ENCODE measurements at regions not wholly inside any gene's neighbourhood (a gene's known extent, or its start where the extent isn't known, plus 50 kb on each side); places are given as distances from the start of the nearest gene placed in this dataset.
"Not testable (repeated sequence)": the region's sequence is repeated elsewhere in the genome, so short reads cannot be mapped to it uniquely, and the experiment has no call there.

DNA sequence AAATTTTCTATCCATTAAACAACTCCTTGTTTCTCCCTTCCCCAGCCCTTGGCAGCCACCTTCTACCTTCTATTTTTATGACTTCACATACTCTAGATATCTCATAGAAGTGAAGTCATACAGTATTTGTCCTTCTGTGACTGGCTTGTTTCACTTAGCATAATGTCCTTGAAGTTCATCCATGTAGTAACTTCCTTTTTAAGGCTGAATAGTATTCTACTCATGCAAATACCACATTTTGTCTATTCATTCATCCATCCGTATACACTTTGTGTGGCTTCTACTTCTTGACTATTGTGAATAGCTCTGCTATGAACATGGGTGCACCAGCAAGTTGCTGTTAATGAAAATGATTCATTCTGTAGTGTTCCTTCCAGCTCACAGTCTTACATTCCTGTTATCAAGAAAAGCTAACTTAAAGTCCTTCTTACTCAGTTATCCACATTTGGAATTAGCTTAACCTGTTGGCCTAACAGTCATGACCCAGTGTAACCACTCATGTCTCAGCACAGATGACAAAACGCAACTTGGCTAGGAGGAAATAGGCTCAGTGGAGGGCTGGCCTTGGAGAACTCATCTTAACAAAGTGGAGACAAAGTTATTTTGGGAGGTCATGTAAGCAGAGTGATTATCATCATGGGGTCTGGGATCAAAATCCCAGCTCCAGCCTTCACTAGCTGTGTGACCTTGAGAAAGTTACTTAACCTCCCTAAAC is 129.7 kb upstream of the MAP3K1 start:
- no peak for DNase-seq

DNA sequence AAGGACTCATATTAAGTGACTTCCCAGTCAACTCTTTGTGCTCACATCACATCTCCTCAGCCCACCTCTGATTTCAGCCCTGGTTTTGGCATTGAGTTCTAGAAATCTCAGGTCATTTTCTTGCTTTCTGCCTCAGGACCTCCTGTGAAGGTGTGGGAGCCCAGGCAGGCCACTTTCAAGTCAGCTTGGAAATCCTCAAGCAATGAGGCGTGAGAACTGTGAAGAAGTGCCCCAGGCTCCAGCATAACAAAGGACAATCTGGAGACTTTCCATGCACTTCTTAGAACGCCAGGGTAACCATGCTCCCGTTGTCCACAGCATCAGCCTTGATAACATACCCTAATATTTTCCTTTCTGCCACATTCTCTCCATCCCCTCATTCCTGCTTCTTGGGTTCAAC is 131.2 kb upstream of the MAP3K1 start:
- DNase-seq = no peak

DNA sequence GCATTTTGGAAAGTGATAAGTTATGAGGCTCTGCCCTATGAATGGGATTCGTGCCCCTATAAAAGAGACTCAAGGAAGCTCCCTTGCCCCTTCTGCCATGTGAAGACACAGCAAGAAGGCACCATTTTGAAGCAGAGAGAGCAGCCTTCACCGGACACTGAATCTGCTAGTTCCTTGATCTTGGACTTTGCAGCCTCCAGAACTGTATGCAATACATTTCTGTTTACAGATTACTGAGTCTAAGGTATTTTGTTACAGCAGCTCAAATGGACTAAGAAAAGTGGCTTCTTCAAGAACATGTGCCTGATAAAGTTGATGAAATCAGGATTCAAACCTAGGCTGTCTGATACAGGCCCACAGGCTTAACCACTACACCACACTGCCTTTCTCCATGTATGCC is 131.6 kb upstream of the MAP3K1 start:
- no peak for DNase-seq

DNA sequence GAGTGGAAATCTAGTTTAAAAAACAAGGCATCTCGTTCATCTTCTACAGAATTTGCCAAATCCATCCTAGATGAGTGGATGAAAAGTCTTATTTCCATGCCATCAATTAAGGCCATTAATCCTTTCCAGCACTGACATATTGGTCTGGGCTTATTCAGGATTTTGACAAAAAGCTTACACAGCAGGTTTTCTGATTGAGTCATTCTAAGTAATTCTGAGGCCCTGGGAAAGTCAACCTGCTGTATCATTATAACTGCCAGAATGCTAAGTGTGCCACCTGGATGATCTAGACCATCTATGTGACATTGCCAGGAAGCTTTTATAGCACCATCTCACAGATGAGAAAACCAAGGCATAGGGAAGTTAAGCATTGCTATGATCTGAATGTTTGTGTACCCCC is 132.1 kb upstream of the MAP3K1 start:
- no peak for DNase-seq

DNA sequence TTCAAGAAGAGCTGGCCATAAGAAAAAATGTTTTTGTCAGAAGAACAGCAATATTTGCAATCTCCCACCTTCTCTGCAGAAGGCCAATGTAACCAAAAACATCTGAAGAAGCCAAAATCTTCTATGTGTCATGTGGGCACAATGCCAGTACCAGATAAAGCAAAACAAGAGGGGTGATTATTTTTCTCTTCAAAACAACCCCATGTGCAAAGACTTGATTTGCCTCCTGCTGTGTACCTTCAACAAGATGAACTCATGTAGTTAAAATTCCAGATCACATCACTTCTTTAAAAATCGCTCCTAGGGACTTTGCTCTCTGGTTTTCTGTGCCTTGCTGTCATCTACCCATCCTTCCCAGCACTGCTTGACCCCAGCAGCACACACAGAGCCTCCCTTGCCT is 134.0 kb upstream of the MAP3K1 start:
- peak; percentile 19 for DNase-seq

DNA sequence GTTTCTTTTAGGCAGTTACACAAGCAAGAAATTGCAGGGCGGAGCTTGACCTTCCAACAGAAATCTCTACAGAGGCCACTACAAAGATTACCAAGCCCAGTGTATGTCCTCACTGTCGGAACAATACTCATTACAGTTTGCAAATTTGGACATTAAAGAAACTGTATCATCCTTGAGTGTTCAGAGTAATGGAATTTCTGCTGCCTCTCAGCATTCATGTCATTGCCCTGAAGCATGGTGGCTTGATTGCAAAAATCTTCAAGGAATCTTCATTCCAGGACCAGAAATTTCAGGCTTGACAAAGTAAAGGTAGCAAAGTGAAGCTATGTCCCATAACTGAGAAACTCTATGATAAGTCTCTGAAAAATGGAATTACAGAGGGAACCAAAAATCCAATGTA is 134.6 kb upstream of the MAP3K1 start:
- no peak for DNase-seq

DNA sequence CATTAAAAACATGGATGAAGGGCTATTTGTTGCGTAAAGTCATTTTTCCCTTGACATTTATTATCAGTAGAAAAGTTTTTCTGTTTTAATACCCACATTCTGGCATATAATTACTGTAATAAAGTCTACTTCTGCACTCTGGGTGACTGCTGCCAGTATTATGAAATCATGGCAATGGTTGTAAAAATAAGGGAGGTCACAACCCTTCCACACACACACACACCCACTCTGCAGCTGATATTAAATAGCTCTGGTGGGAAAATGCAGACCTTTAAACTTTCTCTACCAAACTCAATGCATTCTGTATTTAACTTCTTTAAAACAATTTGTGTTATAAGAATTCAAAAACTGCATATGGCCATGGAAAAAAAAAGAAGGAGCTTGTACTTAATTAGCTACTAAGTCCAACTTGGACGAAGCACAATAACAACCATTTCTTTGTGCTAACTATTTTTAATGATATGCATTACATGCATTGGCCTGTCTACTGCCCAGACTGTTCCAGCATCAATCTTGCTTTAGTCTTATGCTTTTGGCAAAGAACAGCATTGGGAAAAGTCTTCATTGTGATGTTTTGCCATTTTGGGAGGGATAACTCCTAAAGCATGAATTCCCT is 137.6 kb upstream of the MAP3K1 start:
- DNase-seq = no peak

DNA sequence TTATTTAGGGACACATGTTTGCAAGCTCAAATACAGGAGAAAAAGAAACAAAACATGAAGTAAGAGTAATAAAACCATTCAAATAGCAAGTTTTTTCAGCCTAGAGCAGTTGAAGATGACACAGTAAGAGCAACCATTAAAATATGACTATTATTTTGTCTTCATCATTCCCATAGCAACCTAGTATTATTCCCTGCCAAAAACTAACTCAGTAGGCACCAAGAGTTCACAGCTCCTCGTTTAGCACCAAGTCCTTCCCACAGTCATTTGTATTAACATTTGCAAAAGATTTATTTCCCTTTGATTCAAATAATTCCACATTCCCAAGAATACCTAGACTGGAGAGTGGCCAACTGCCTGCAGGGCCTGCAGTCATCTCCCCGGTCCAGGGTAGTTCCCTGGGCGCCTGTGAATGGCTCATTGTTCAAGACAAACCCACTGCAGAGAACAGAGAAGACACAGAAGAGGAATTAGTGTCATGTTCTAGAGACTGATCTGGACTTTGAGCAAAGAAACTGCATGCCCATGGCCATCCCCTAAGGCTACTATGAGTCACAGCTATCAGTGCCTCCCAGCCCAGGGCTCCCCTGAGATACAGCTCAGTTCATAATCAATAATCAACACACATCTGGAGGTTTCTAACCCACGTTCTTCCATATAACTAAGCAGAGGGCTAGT is 139.1 kb upstream of the MAP3K1 start:
- no peak for DNase-seq

DNA sequence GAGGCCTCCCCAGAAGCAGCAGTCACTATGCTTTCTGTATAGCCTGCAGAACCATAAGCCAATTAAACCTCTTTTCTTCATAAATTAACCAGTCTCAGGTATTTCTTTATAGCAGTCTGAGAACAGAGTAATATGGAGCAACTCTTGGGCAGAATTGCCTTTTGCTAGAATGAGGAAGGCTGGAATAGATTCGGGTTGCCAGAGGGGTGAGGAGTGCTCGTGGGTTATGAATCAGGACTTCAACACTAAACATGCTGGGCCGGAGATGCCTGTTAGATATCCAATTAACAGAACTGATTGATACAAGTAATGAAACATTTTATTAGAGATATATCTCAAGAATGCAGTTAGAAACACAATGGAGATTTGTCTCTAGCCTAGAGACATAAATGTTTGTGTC is 140.9 kb upstream of the MAP3K1 start:
- no peak for DNase-seq

DNA sequence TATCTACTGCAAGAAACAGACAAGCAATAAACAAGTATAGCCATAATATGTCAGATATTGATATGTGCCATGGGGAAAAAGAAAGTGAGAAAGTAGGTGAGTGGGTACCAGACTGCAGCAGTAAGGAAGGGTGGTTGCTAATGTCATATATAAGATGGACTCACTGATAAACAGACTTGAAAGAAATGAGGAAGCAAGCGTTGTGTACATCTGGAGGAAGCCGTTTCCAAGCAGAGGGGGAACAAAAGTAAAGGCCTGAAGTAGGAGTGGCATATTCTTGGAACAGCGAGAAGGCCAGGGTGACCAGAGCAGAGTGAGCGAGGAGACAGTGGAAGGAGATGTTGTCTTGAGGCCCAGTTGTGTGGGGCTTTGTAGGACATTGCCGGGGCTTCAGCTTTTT is 142.2 kb upstream of the MAP3K1 start:
- no peak for DNase-seq

DNA sequence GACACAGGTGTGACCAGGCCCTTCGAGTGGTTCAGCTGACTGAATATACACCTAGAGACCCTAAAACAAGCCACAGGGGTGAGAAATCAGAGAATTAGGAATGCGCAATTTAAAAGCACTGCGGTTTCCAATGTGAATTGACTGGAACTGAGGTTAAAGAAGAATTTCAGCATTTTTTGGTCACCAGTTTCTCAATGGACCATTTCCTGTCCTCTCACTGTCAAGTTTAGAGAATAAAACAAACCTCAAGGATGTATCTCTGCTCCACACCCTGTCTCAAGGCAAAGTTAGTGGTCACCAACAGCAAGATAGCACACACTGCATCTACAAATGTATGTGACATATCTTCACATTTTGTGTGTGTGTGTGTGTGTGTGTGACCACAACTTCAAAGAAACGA is 143.8 kb upstream of the MAP3K1 start:
- DNase-seq = no peak

DNA sequence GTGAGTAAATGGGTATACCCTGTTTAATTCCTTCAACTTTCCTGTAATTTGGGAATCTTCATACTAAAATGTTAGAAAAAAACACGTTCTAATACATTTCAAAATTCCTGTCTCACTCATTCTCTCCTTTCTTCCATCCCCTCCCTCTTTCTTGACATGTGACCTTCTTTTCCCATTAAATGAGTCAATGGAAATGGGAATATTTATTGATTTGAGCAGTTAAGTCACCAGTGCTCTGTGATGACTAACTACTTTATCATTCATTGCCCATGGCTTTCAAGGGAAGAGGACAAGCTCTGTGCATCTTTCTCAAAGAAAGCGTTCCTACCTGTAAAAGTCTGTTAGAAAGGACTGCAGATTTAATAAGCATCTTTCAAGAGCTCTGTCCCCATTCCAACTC is 144.4 kb upstream of the MAP3K1 start:
- DNase-seq = no peak

DNA sequence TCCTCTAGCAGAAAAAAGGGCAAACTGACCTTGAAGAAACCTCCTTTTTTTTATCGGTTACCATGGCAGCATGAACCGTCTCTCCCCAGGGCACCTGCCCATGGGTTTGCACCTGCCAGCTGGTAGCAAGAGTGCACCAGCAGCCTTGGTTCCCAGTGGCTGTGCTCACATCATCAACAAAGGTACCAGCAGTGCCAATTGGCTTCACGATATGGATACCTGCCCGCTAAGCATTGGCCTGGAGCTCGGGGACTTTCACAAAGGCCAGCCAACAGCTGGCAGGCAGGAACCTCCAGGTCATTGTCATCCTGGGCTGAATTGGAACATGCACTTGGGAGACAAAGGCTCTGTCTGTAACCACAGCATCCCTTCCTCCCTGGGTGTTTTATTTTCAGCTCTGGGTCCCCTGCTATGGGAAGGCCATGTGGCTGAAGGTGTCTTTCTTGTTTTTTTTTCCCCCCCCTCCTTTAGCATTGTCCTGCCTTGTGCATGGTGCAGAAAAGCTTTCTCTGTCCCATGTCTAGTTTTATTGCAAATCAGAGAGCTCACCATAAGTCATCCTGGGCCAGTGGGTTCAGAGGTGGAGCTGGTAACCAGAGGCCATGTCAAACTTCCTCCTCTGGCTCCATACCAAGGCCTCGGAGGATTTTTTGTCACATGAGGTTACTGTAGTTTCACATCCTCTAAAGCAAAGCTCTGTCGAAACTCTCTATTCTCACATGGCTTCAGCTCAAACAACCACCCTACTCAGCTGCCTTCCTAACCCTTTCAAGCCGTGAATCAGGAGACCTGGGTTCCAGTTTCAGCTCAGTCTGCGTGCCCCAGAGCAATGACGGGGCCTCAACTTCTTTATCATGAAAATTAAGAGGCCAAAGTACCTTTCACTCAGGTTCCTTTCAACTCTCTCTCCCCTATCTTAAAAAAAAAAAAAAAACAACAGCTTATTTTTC is 145.5 kb upstream of the MAP3K1 start:
- DNase-seq = peak; percentile 98

DNA sequence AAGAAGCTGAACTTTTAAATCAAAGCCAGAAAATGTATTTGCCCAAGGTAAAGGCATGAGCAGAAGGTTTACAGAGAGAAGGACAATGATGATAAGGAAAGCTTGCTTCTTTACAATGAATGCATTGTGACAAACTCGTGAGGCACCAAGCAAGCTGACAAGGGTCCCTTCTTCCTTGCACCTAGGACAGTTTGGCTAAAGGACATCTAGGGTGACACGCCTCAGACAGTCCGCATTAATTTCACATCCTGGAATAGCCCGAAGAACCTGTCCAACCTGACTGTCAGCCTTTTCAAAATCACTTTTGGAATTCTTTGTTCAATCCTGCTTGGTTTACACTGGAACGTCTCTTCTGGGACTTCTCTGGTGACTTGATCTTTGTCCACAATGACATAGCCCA is 146.4 kb upstream of the MAP3K1 start:
- DNase-seq = no peak

DNA sequence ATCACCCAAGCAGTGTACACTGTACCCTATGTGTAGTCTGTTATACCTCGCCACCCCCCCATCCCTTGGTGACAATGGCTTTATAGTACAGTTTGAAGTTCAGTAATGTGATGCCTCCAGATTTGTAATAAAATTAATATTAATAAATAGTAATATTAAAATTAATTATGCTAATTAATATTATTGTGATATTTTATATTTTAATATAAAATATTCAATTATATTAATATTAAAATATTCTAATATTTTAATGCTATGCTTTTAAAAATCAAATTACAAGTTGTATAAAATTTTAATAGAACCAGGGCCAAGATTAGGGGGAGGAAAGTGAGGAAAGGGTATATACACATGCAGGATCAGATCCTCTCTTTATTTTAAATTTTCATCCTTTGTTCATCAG is 147.7 kb upstream of the MAP3K1 start:
- no peak for DNase-seq

DNA sequence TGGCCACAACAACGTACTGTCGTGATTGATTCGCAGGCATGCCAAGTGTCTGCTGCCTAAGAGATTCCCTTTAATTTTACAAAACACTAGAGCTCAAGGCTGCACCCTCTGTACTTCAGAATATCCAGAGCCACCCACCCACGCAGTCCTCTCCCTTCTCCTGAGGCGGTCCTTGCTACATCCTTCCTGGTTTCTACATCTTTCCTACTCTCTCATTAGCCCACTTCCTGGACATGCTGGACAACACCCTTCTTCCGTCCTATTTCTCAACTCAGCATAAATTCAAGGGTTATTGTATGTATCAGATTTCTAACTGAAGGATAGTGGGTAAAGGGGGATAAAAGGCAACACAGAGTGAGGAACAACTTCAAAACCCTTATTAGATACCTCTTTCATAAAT is 148.4 kb upstream of the MAP3K1 start:
- DNase-seq = no peak

DNA sequence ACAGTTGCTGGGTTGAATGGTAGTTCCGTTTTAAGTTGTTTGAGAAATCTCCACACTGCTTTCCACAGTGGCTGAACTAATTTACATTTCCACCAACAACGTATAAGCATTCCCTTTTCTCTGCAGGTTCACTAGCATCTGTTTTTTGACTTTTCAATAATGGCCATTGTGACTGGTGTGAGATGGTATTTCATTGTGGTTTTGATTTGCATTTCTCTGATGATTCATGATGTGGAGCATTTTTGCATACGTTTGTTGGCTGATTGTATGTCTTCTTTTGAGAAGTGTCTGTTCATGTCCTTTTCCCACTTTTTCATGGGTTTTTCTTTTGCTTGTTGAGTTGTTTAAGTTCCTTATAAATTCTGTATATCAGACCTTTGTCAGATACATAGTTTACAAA is 150.2 kb upstream of the MAP3K1 start:
- DNase-seq = not testable (repeated sequence)

DNA sequence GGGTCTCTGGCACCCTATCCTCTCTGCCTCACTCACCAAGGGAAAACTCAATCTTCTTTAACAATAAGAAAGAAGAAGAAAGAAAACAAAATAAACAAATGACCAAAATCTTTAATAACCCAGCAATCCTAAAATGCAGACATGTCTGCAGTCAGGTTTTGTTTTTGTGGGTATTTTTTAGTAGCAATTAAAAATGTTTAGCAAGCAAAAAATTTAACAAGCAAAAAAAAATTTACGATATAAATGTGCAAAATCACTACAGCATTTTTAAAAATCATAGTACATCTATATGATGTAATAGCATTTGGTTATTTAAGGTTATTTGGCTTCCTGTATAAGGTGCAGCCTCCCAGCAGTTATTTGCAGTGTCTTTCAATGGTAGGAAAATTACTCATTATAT is 151.3 kb upstream of the MAP3K1 start:
- no peak for DNase-seq

DNA sequence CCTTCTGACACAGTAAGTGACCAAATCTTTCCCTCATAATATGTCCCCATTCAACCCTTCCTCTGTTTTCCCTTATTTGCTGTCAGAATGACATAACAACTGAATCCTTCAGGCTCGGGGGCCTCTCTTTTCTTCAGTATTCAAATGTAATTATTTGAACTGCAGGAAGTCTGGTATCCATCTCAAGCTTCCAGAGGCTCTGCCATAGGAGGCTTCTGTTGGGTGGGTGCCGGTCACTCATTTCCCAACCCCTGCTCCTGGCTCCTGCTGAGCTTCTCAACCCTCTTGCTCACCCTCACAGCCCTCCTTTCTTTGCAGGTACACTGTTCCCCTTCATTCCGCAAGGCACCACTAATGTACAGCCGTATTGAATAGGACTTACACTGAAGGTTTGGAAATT is 151.8 kb upstream of the MAP3K1 start:
- DNase-seq = peak; percentile 53

DNA sequence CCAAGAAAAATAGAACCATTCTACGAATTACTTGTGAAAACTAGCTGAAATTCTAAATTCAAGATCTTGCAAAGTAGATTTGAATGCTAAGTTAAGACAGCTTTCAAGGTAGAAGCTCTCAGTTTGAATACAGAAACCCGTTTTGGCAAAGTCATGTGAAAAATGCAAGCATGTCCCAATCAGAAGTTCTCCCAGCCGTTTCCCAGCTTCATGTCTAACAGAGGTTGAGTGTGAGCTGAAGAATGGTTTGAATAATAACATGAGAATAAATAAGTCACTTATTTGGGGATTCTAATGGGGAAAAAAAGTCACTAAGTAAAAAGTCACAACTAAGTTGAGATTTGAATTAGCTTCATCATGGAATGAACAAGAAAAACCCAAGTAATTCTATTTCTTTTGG is 152.5 kb upstream of the MAP3K1 start:
- no peak for DNase-seq

DNA sequence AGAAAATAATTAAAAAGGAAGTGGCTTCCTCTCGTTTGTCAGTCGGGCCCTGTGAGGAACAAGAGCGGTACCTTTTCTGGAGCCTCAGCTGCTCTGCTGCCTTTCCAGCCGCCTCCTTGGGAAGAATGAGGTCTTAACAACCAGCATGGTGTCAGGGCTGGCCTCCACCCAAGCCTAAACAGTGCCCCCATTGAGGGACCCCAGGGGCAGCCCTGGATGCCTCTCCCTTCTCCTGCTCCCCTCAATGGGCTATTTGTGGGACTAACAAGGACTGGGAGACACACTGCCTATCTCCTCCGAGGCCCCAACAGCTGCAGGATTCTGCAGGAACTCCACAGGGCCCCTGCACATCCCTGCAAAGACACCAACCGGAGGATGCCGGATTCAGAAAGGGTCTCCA is 155.4 kb upstream of the MAP3K1 start:
- DNase-seq = no peak

DNA sequence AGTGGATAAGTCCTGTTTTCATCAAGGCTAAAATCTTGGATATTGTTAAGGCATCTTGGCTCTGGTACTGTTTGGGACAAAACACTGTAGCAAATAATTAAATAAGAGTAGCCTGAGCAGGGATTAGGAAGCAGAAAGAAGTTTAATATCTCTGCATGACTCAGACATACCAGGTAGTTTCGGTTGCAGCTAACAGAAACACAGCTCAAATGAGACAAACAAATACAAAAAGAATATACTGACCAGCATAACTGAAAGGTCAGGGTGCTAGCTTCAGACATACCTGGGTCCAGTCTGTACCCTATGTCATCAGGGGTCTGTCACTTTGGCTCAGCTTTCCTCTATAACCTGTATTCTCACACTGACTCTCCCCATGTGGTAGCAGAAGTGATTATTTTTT is 156.4 kb upstream of the MAP3K1 start:
- DNase-seq = no peak

All from NCI-H146 (cell line).